ENCODE measurements at regions not wholly inside any gene's neighbourhood (a gene's known extent, or its start where the extent isn't known, plus 50 kb on each side); places are given as distances from the start of the nearest gene placed in this dataset.

DNA sequence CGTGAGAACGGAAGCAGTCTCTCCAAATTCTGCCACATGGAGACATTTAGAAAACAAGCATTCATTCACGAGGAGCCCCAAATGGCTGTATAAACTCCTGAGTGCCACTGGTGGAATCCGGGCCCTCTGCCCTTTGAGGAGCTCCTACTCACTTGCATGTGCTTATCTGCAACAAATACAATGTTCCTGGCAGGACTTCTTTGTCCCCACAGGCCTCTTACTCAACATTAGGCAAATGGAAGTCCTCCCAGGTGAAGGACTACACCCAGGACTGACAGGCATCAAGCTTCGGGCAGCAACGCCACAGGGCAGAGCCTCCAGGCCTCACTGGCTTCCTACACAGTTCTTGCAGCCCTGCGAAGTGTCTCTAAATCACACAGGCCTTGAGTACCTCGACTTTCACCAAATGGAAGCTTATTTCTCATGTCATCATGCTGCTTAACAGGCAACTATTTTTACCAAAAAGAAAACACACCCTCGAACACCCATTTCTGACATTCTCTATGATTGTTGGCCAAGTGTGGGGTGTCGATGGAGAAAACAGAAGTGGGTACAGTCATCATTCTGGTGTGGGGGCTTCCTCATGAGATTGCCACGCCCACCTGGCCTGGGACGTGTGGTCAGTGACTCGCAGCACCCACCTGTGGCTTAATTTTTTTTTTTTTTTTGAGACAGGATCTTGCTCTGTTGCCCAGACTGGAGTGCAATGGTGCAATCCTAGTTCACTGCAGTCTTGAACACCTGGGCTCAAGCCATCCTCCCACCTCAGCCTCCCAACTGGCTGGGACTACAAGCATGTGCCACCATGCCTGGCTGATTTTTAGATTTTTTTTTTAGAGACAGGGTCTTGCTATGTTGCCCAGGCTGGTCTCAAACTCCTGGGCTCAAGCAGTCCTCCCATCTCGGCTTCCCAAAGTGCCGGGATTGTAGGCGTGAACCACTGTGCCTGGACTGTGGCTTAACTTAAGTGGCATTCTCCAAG, 186.8 kb upstream of the GLI2 start:
- DNase-seq (ENCODE audit: low spot score), result no peak

DNA sequence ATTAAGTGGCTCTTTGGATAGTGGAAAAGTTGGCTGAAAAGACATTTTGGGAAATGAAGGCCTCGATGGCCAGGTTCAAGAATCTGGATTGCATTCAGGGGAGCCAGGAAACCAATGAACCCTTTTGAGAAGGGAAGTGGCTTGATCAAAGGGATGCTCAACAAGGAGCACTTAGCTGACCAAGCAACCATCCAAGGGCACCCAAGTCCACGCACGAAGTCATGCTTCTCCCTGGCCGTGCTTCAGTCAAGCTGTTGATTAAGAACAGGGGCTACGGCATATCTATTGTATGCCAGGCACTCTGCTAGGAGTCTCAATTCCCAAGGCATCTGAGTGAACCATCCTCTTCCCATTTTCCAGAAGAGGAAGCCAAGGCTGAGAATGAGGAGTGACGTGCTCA, 185.8 kb upstream of the GLI2 start:
- DNase-seq (ENCODE audit: low spot score), result no peak

DNA sequence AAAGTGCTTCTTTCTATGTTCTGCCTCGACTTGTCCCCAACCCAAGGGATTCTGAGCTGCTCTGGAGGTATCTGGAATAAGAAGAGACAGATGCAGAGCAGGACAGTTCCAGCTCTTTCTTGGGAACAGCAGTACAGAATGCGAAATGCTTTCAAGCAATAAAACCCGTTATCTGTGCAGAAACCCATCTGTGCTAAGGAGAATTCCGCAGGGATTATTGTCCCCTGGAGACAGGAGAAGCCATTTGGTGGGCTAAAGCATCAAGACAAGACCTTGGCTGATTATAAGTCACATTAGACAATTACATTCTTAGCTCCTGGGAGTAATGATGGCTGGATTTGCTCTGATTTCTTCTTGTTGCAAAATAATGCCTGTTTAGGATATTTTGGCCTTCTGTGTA, 185.4 kb upstream of the GLI2 start:
- no peak for DNase-seq (ENCODE audit: low spot score)

DNA sequence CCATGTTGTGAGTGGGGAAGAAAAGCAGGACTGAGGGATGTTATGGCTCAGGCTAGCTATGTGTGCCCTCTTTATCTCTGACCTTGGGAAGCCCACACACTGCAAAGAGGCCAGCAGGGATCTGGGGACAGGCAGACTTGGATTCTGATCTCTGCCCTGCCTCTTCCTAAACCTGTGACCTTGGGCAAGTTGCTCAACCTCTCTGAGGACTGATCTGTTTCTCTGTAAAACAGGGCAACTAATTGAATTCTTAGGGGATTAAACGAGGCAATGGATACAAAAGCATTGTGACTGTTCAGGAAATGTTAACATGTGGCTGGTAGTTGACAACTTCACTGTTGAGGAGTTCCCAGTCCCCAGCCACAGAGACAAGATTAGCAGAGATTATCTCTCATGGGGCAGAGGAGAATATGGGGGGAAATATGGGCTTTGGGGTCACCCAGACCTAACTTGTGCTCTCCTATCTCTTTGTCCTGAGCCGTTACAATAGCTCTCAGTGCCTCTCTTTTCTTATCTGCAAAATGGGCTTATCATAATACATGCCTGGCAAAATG, 184.7 kb upstream of the GLI2 start:
- no peak for DNase-seq (ENCODE audit: low spot score)

DNA sequence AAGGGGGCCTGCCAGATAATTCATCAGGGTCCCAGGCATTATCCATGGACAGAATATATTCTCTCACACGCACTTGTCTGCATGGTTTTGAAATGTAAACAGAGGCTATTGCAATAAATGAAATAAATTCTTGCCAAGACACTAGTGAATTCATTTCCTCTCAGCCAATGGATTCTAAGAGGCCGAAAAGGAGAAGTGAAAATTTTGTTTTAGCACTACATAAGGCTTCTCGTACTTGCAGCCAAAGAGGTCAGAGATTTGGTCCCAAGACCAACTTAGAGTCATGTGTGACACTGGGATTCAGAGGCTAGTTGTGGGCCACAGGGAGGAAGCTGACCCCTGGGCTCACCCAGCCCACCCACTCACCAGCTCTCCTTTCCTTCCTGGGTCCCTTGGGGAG, 184.1 kb upstream of the GLI2 start:
- DNase-seq (ENCODE audit: low spot score), result no peak

DNA sequence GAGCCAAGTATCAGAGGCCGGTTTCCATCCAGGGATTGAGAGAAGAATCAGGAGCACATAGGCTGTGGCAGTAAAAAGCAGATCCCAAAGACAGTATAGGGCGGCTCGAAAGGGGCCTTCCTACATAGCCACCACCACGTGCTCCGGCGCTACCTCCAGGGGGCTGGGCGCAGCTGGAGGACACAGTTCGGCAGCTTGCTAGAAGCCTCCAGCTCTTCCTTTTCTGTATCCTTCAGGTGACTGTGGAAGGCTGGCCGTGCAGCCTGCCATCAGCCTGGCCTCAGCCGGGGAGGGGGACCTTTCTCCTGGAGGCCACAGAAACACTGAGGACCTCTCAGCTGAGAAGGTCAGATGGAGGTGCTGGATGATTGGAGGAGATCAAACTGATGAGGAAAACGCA, 183.6 kb upstream of the GLI2 start:
- no peak for DNase-seq (ENCODE audit: low spot score)

DNA sequence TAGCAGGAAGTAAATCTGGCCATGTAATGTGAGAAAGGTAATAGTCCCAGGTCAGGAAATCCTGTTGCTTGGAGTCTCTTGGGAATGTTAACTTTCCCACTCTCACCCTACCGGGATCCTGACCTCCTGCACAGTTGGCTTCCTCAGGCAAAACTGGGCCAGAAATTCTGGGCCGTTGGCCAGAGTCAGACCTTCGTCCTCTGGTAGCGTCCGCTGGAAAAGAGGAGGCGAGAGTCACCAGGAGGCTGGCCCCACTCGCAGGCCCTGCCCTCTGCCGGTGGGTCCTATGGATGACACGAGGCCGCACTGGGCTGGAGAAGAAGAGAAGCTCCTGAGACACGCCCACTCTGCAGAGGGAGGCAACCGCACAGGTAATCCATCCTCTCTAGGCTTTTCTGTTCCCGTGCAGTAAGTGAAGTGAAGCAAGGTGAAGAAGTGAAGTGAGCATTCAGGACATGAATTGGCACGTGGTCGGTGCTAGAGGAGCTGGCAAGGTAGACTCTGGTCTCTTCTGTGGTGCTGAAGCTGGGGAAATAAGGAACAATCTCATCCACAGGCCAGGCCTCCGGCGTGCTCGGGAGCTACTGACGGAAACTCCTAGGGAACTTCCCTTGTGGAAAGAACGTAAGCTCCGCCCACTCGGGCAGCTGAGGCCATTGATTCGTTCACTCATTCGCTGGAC, 182.7 kb upstream of the GLI2 start:
- DNase-seq (ENCODE audit: low spot score), result peak; percentile 43

DNA sequence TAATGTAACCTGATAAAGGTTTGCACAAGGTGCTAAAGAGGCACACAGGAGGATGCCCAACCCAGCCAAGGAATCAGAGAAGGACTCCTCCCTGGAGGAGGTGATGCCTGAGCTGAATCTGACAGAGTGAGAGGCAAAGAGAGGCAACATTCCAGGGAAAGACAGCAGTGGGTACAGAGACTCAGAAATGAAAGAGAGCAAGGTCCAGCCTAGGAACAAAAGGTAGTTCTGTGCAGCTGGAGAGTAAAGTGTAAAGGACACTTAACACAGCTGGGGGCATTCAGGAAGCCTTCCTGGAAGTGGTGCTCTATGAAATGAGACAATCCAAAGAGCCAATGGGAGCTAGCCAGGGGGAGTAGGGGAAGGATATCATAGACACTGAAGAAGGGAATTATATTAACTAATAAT, 181.0 kb upstream of the GLI2 start:
- DNase-seq (ENCODE audit: low spot score), result no peak

DNA sequence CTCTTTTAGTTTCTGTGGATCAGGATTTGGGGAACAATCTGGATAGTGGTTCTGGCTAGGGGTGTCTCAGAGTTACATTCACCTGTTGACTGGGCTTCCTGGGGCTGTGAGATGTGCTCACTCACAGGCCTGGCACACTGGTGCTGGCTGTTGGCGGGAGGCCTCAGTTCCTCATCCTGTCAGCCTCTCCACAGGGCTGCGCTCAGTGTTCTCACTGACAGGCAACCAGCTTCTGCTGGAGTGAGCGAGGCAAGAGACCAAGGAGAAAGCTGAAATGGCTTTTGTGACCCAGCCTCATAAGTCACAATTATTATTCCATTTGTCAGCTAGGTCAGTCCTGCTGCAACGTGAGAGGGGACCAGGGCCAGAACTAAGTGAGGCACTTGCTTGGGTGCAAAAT, 180.6 kb upstream of the GLI2 start:
- no peak for DNase-seq (ENCODE audit: low spot score)

DNA sequence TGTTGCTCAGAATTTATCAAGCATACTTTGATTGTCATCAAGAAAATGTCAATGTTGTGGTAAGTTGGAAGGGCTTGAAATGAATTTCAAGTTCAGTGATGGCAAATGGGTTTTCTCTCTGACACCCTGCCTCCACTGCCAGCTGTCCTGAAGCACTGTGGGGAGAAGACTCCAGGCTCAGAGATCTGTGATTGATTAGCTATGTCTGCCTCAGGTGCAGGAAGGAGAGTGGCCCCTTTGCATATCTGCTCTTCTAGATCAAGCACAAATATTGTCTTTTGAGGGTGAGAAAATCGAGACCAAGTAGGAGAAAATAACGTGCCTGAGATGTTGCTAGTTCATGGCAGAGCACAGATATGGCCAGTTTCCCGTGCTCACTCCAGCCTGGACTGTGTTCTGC, 178.8 kb upstream of the GLI2 start:
- DNase-seq (ENCODE audit: low spot score), result no peak

DNA sequence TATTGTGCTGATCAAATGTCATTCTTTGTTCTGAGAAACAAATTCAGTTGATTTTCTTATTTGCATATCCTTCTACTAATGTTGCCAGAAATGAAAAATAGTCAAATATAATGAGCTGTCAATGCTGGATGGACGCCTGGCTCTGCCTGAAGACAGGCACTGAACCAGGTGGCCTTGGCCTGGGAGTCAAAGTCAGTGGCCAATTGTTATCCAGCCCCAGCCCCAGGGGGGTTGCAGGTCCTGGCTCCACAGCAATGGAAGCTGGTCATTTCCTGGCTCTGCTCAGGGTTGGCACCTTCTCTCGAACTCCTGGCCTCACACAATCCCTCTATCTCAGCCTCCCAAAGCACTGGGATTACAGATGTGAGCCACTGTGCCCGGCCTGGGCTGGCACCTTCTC, 176.8 kb upstream of the GLI2 start:
- DNase-seq (ENCODE audit: low spot score), result no peak

DNA sequence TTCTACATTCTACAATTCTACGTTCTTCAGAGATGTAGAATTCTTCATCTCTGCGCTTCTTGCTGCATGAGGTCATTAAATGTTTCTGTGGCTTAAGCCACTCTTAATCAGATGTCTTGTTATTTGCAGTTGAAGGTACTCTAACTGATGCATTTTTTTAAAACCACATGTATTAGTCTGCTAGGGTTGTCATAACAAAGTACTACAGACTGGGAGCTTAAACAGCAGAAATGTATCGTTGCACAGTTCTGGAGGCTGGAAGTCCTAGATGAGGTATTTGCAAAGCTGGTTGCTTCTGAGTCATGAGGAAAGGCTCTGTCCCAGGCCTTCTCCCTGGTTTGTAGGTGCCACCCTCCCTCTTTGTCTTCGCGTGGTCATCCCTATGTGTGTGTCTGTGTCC, 176.3 kb upstream of the GLI2 start:
- no peak for DNase-seq (ENCODE audit: low spot score)

DNA sequence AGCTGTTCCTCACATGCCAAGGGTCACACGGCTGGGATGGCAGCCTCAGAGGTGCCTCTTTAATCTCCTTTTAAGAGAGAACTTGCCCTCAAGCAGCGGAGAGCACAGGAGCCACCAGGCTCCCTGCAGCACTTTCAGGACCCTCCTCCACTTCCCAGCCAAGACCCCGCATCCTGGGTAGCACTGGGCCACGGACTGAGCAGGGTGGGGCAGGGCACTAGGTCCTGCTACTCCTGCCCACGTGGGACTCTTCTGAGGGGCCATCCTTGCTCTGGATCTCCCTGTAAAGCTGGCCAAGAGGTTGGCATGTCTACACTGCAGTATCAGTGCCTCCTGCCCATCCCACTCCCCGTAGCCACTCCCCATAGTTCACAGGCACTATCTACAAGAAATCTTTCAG, 175.3 kb upstream of the GLI2 start:
- no peak for DNase-seq (ENCODE audit: low spot score)

DNA sequence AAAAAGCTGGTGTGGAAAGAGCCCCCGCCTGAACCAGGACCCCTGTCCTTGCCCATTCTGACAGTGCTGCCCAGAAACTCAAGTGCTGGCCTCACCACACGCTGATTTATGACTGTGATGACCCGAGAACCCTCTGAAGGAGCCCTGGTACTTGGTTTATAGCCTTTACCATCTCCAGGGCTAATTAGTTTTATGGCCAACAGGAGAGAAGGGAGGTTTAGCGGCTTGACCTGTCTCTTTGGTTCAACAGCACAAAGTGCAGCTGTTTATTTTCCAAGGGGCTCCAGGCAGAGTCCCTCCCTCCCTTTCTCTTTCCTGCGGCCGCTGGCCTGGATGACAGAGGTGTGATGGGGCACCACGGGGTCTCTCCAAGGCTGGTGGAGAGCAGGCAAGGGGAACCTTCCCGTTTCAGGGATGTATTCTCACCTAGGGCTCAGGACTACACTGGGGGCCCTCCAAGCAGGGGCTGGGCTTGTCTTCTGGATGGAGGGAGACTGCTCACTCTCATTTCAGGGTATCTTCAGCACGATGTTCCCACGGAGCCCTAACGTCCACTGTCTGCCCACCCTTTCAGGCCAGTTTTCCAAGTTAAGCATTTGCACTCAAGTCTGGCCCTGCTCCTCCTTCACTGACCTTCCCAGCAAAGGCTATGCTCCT, 174.2 kb upstream of the GLI2 start:
- DNase-seq (ENCODE audit: low spot score), result no peak

DNA sequence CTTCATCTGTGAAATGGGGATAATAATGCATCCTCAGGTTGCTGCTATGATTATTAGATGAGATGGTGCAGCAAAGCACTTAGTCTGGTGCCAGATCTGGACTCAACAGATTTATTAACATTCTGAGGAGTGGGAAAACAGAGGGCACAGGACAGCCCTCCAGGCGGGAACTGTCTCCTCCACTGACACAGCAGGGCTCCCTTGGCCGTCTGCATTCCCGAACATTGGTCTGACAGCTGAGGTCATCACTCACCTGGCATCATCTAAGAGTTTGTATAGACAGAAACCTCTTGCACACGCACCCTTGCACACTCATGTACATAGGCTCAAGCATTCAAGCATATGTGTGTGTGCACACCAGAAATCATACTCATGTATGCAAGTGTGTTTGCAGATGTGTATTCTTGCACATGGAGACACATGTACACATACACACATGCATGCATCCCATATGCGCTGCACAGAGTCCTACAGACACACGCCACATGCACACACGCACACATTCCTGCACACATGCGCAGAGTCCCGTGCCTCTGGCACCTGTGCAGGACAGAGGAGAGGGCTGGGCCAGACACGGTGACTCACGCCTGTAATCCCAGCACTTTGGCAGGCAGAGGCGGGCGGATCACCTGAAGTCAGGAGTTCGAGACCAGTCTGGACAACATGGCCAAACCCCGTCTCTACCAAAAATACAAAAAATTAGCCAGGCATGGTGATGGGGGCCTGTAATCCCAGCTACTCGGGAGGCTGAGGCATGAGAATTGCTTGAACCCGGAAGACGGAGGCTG, 173.3 kb upstream of the GLI2 start:
- no peak for DNase-seq (ENCODE audit: low spot score)

DNA sequence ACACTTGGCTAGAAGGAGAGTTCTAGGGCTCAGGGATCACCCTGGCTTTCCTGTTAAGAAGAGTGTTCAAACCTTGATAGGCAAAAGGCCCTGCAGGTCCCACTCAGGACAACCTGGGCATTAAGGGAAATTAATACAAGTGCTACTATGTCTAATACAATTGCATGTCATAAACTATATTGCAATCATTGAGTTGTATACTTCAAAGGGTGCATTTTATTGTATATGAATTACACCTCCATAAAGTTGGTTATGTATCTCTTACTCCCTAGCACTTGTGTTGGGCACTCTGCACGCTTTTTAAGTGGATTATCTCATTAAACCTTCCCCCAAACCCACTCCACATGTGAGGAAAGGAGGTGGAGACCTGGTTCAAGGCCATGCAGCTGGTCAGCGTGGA, 172.1 kb upstream of the GLI2 start:
- no peak for DNase-seq (ENCODE audit: low spot score)

DNA sequence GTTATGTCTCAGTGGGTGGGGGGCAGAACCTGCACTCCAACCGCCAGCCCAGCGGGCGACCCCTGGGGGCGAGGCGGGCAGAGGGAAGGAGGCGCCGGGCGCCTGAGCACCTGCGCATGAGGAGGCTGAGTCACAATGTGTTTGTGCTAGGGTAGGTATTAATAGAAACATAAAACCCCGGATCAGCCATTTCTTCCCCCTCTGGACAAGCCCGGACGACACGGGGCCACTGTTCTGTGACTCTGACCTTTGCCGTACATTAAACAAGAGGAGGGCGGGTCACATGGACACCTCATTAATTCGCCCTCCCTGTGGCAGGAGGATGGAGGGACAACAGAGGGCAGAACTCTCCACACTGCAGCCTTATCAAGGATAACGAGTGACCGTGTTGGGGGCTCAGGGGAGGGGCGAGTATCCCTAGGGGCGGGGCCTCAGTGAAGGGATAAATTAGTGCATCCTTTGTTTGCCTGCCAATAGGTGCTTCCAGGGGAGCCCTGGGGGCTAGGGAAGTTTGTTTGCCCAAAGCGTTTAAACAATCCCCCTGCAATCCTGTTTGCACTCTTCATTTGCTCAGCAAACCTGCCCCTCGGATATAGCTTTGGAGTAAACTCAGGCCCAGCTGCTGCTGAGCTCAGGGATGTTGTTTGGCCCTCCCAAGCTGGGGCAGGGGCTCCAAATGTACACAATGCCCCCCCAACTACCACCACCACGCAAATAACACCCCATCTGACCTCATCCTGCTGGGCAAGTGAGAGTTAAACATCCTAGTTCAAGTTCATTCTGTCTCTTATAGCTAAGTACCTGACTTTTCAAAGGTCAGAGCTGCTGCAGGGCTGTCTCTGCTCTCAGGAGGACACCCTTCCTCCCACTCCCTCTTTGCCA, 171.2 kb upstream of the GLI2 start:
- DNase-seq (ENCODE audit: low spot score), result no peak

DNA sequence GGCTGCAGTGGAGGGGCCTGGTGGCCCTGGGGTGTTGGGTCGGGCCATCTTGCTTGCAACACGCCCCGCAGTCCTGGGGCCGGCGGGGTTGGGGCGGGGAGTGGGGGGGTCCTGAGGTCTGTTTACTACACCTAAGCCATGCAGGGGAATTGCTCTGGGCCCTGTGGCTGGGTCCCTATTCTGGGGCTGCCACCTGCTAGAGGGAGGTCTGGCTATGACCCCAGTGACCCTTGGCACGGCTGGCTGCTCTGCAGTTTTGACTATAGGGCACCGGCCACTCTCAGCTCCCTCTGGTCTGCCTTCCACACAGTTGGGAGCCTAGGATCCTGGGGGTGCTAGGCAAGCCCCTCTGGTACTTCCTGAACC, 170.6 kb upstream of the GLI2 start:
- no peak for DNase-seq (ENCODE audit: low spot score)

DNA sequence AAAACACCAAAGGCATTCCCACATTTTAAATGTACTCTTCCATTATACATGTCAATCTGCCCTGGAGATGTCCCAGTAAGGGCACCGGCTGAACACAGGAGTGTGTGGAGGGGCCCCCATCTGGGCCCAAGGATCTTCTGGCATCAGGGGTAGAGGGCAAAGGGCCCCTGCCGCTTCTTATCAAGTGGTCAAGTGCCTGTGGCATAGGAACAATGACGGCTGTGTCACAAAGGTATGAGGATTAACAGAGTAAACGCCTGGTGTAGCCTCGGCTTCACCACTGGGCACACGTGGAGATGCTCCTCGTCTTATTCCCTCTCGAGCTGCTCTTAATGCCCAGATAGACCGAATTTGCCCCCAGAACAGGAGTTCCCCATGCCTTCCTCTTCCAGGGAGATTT, 169.7 kb upstream of the GLI2 start:
- DNase-seq (ENCODE audit: low spot score), result no peak

DNA sequence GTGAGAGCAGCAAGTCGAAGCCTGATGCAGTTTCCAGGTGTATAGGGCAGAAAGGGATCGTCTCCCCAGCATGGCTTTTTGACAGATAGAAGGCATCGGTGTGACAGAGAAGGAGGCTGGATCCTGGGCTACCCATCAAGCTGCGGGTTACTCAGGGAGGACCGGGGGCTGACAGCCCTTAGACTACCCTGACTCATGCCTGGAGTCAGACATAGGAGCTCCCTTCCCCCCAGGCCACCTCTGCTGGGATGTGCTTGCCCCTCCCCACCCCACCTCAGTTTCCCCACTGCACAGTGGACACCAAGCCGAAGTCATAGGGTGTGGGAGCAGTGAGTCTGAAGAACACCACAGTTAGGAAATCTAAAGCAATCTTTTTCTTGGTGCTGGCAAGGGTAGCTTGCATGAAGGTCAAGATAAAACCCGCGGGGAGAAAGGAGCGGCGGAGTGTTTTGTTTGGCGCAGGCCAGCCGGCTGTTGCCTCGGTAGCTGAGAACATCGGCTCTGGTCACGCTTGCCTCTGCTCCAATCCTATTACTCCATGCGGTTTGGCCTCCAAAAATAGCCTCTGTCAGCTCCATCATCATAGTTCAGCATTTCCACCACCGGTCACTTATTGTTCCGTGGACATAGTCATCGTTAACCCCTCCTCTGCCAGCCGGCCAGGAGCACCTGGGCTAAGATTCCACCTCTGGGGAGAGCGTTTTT, 169.2 kb upstream of the GLI2 start:
- DNase-seq (ENCODE audit: low spot score), result no peak
